Liver (tissue), 8 donors: ENCODE measurements at regions not wholly inside any gene's neighbourhood (a gene's known extent, or its start where the extent isn't known, plus 50 kb on each side); places are given as distances from the start of the nearest gene placed in this dataset.

Experiments
- DNase-seq: peaks from one replicate; pipeline ENCODE4 v3.0.0-alpha.2; 2017; ENCODE audit warnings: low spot score
- H3K27ac ChIP-seq, 2 donors: one replicate each; pipeline ENCODE4 v1.7.0; 2013; ENCODE audit warnings: inconsistent platforms in 2 of 2, low read length in 2 of 2, control low read depth in 1 of 2, low read depth in 1 of 2, mild to moderate bottlenecking in 1 of 2
- H3K27me3 ChIP-seq, 4 donors: one replicate each; pipeline versions ENCODE4 v1.6.1 to v1.7.0; 2013; ENCODE audit warnings: low read length in 3 of 4, inconsistent platforms in 1 of 4, mild to moderate bottlenecking in 1 of 4, moderate library complexity in 1 of 4; ENCODE audit not compliant: control insufficient read depth in 4 of 4, insufficient read depth in 4 of 4
- H3K36me3 ChIP-seq, 4 donors: one replicate each; pipeline versions ENCODE4 v1.6.1 to v1.7.0; 2013; ENCODE audit warnings: low read length in 3 of 4, mild to moderate bottlenecking in 3 of 4, low read depth in 1 of 4, moderate library complexity in 1 of 4; ENCODE audit not compliant: control insufficient read depth in 4 of 4, insufficient read depth in 3 of 4
- H3K4me1 ChIP-seq, 4 donors: one replicate each; pipeline versions ENCODE4 v1.6.1 to v1.7.0; 2013; ENCODE audit warnings: low read length in 3 of 4, mild to moderate bottlenecking in 3 of 4, moderate library complexity in 1 of 4; ENCODE audit not compliant: control insufficient read depth in 4 of 4, insufficient read depth in 4 of 4
- H3K4me3 ChIP-seq, 3 donors: one replicate each; pipeline versions ENCODE4 v1.6.1 to v1.7.0; 2013; ENCODE audit warnings: low read length in 3 of 3, control low read depth in 1 of 3, low read depth in 1 of 3, mild to moderate bottlenecking in 1 of 3
- H3K9ac ChIP-seq, 2 donors: one replicate each; pipeline ENCODE4 v1.7.0; 2013; ENCODE audit warnings: low read length in 2 of 2, mild to moderate bottlenecking in 2 of 2, moderate library complexity in 2 of 2, control low read depth in 1 of 2, low read depth in 1 of 2
- H3K9me3 ChIP-seq, 4 donors: one replicate each; pipeline versions ENCODE4 v1.6.1 to v1.7.0; 2013; ENCODE audit warnings: low read length in 3 of 4; ENCODE audit not compliant: control insufficient read depth in 4 of 4
- EGR1 ChIP-seq, 2 donors: IDR thresholded peaks; 2 replicates each; pipeline ENCODE4 v1.6.1; 2016 to 2018; ENCODE audit warnings: antibody characterized with exemption in 2 of 2, low read depth in 2 of 2
- FOXA1 ChIP-seq: IDR thresholded peaks from 2 replicates; pipeline ENCODE4 v1.6.1; 2016; ENCODE audit warnings: antibody characterized with exemption
- FOXA2 ChIP-seq: IDR thresholded peaks from 2 replicates; pipeline ENCODE4 v1.6.1; 2016; ENCODE audit warnings: antibody characterized with exemption
- GABPA ChIP-seq, 2 donors: IDR thresholded peaks in 1 of 2; conservative IDR thresholded peaks in 1 of 2; 2 replicates each; pipeline ENCODE4 v1.6.1; 2016; ENCODE audit warnings: antibody characterized with exemption in 2 of 2, mild to moderate bottlenecking in 1 of 2, moderate library complexity in 1 of 2
- HNF4A ChIP-seq, 2 donors: conservative IDR thresholded peaks; 2 replicates each; pipeline ENCODE4 v1.6.1; 2016; ENCODE audit warnings: antibody characterized with exemption in 2 of 2, mild to moderate bottlenecking in 2 of 2
- RAD21 ChIP-seq, 2 donors: IDR thresholded peaks; 2 replicates each; pipeline ENCODE4 v1.6.1; 2016; ENCODE audit warnings: antibody characterized with exemption in 2 of 2, mild to moderate bottlenecking in 2 of 2
- RXRA ChIP-seq, 2 donors: IDR thresholded peaks; 2 replicates each; pipeline ENCODE4 v1.6.1; 2017 to 2018; ENCODE audit warnings: antibody characterized with exemption in 2 of 2, mild to moderate bottlenecking in 1 of 2
- SP1 ChIP-seq: IDR thresholded peaks from 2 replicates; pipeline ENCODE4 v1.6.1; 2018; ENCODE audit warnings: antibody characterized with exemption, mild to moderate bottlenecking
- TAF1 ChIP-seq: conservative IDR thresholded peaks from 2 replicates; pipeline ENCODE4 v1.6.1; 2016; ENCODE audit warnings: antibody characterized with exemption, mild to moderate bottlenecking
- ZBTB33 ChIP-seq: IDR thresholded peaks from 2 replicates; pipeline ENCODE4 v1.6.1; 2016; ENCODE audit warnings: antibody characterized with exemption
- WGBS: extraction: QIAGEN DNeasy Blood & Tissue Kit; methylation state at CpG from one replicate; pipeline ENCODE4 v1.1.7; 2013; 5-methylcytosine and 5-hydroxymethylcytosine counted together
- TF ChIP-seq, protein P1 (sequence below): IDR thresholded peaks from 2 replicates; pipeline ENCODE4 v1.6.1; 2016; ENCODE audit warnings: antibody characterized with exemption, mild to moderate bottlenecking
- TF ChIP-seq, protein P2 (sequence below): fragments of 150-350 bp; IDR thresholded peaks from 2 replicates; pipeline ENCODE4 v1.5.1; 2017; ENCODE audit warnings: improper control_type of control experiment, low read depth, low read length; ENCODE audit not compliant: missing input control
- donor health status: healthy.
- donor health status: healthy.
- donor health status: healthy.
- donor health status: healthy.
- donor health status: healthy.

- Histone ChIP-seq H3K4me3 (no peak overlapping the region), H3K4me1 (no peaks in the 10 kb centered on the region), H3K27me3 (no peaks in the 10 kb centered on the region), H3K9ac (no peak overlapping the region), H3K9me3 (no peaks in the 10 kb centered on the region), H3K27ac (no peak overlapping the region), H3K36me3 (no peaks in the 10 kb centered on the region)
- TF ChIP-seq FOXA2: no peak
- TF ChIP-seq HNF4A (conservative IDR thresholded peaks at IDR 0.05): no peak
- TF ChIP-seq FOXA1: no peak
- no peak for TF ChIP-seq SP1
- TF ChIP-seq, protein P1, sequence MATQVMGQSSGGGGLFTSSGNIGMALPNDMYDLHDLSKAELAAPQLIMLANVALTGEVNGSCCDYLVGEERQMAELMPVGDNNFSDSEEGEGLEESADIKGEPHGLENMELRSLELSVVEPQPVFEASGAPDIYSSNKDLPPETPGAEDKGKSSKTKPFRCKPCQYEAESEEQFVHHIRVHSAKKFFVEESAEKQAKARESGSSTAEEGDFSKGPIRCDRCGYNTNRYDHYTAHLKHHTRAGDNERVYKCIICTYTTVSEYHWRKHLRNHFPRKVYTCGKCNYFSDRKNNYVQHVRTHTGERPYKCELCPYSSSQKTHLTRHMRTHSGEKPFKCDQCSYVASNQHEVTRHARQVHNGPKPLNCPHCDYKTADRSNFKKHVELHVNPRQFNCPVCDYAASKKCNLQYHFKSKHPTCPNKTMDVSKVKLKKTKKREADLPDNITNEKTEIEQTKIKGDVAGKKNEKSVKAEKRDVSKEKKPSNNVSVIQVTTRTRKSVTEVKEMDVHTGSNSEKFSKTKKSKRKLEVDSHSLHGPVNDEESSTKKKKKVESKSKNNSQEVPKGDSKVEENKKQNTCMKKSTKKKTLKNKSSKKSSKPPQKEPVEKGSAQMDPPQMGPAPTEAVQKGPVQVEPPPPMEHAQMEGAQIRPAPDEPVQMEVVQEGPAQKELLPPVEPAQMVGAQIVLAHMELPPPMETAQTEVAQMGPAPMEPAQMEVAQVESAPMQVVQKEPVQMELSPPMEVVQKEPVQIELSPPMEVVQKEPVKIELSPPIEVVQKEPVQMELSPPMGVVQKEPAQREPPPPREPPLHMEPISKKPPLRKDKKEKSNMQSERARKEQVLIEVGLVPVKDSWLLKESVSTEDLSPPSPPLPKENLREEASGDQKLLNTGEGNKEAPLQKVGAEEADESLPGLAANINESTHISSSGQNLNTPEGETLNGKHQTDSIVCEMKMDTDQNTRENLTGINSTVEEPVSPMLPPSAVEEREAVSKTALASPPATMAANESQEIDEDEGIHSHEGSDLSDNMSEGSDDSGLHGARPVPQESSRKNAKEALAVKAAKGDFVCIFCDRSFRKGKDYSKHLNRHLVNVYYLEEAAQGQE: no peak
- TF ChIP-seq EGR1 (IDR thresholded peaks at IDR 0.05; ENCODE audit: low read depth in 2 of 2): no peak
- TF ChIP-seq ZBTB33: no peak
- WGBS: 100% methylated on average over 1 of the region's 1 CpG
- no peak for DNase-seq
These were observed 127.9 kb upstream of the NHS start for GRCh38 chrX:17247144-17247543.

DNA sequence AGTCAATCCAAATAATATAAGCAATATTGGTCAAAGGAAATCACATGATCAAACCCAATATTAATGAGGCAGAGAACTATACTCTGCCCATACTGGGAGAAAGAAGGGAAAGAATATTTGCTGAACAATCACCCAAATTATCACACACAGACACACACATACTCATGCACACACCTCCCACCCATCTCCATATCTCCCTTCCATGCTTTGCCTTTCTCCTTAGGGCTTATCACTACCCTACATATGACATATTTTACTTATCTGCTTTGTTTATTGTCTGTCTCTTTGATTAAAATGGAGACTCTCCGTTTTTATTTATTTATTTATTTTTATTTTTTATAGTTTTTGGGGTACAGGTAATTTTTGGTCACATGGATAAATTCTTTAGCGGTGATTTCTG lies 112.9 kb upstream of the NHS start:
- H3K9me3 ChIP-seq: peaks cover 0 to 2% (median 0%) of the 10 kb centered on the region in 4 donors
- no peaks in the 10 kb centered on the region for H3K4me1 ChIP-seq
- H3K27ac ChIP-seq: no peak overlapping the region
- TF ChIP-seq, protein P2, sequence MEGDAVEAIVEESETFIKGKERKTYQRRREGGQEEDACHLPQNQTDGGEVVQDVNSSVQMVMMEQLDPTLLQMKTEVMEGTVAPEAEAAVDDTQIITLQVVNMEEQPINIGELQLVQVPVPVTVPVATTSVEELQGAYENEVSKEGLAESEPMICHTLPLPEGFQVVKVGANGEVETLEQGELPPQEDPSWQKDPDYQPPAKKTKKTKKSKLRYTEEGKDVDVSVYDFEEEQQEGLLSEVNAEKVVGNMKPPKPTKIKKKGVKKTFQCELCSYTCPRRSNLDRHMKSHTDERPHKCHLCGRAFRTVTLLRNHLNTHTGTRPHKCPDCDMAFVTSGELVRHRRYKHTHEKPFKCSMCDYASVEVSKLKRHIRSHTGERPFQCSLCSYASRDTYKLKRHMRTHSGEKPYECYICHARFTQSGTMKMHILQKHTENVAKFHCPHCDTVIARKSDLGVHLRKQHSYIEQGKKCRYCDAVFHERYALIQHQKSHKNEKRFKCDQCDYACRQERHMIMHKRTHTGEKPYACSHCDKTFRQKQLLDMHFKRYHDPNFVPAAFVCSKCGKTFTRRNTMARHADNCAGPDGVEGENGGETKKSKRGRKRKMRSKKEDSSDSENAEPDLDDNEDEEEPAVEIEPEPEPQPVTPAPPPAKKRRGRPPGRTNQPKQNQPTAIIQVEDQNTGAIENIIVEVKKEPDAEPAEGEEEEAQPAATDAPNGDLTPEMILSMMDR: no peak
- TF ChIP-seq FOXA1 (no peak), HNF4A (conservative IDR thresholded peaks at IDR 0.05) (no peak), SP1 (no peak), RAD21 (IDR thresholded peaks at IDR 0.05) (no peak), RXRA (IDR thresholded peaks at IDR 0.05) (no peak), GABPA (IDR thresholded peaks at IDR 0.05 in 1 of 2, conservative IDR thresholded peaks at IDR 0.05 in 1 of 2) (no peak), TAF1 (no peak)
- no peak overlapping the region for H3K4me3 ChIP-seq
- H3K27me3 ChIP-seq: no peaks in the 10 kb centered on the region
- WGBS: 68% methylated on average over 2 of the region's 2 CpGs
- no peak for DNase-seq
- H3K36me3 ChIP-seq: no peaks in the 10 kb centered on the region
- no peak overlapping the region for H3K9ac ChIP-seq
